HCT116 (cell line): ENCODE measurements at regions not wholly inside any gene's neighbourhood (a gene's known extent, or its start where the extent isn't known, plus 50 kb on each side); places are given as distances from the start of the nearest gene placed in this dataset.

ENCODE experiments used
- ATAC-seq: fragments of 200-7000 bp; cut with Tn5 transposase; 2 replicates; pipeline ENCODE4 v1.9.1; 2020; ENCODE audit warnings: mild to moderate bottlenecking, moderate library complexity
- BruUV-seq: library from RNA; stranded (reverse); fragments of 400-500 nt; replicated peaks from 2 replicates; lab custom pipeline; 2021; lab: Mats Ljungman, UMichigan
- CTCF ChIA-PET: fragments of 300-600 bp; sonication (Branson Sonifier 250); formaldehyde crosslinking; loops from one replicate; lab custom pipeline; 2021; ENCODE audit warnings: antibody characterized with exemption; lab: Charles Lee
- POLR2A ChIA-PET: fragments of 300-600, 350-600 bp; sonication (Branson Sonifier 250); formaldehyde crosslinking; loops from one replicate; lab custom pipeline; 2021; ENCODE audit warnings: antibody characterized with exemption; lab: Charles Lee
- RAD21 ChIA-PET, 2 experiments: fragments of 300-600 bp; sonication (Branson Sonifier 250); formaldehyde crosslinking; loops; one replicate each; lab custom pipeline; 2023; ENCODE audit warnings: low total read pairs in 2 of 2; ENCODE audit not compliant: uncharacterized antibody in 2 of 2, unreplicated experiment in 2 of 2, low non-redundant PET in 1 of 2; lab: Charles Lee
- DNase-seq: peaks from one replicate; pipeline ENCODE4 v3.0.0-alpha.2; 2010; ENCODE audit warnings: low read depth, low spot score
- H2AFZ ChIP-seq: fragments of 200-600 bp; shearing (Covaris generic), sonication (generic); 2 replicates; pipeline ENCODE4 v1.6.1; 2017; ENCODE audit warnings: low read depth, mixed run types, mixed read lengths, antibody characterized with exemption, low read length; ENCODE audit not compliant: poor library complexity, severe bottlenecking
- H3K27ac ChIP-seq: 2 replicates; pipeline ENCODE4 v1.5.1; 2012; ENCODE audit warnings: low read depth, low read length
- H3K27me3 ChIP-seq: fragments of 200-600 bp; sonication (generic); 2 replicates; pipeline ENCODE4 v1.6.1; 2016; ENCODE audit warnings: mixed run types, low read length, mixed read lengths; ENCODE audit not compliant: insufficient read depth
- H3K36me3 ChIP-seq, 2 experiments: fragments of 200-500 bp in 1 of 2; fragments of 200-600 bp in 1 of 2; sonication (Bioruptor generic) in 1 of 2; sonication (generic) in 1 of 2; 2 replicates each; pipeline versions ENCODE4 v1.5.1 to v1.6.1; 2014 to 2016; ENCODE audit warnings: low read length in 2 of 2, inconsistent platforms in 1 of 2, mixed read lengths in 1 of 2, mixed run types in 1 of 2; ENCODE audit not compliant: insufficient read depth in 2 of 2, control insufficient read depth in 1 of 2
- H3K4me1 ChIP-seq, 2 experiments: fragments of 200-600 bp in 1 of 2; sonication (generic) in 1 of 2; 2 replicates each; pipeline versions ENCODE4 v1.5.1 to v1.6.1; 2012 to 2017; ENCODE audit warnings: low read length in 2 of 2, inconsistent platforms in 1 of 2, mild to moderate bottlenecking in 1 of 2, mixed read lengths in 1 of 2, mixed run types in 1 of 2, moderate library complexity in 1 of 2; ENCODE audit not compliant: insufficient read depth in 2 of 2, control insufficient read depth in 1 of 2
- H3K4me2 ChIP-seq: fragments of 200-600 bp; sonication (generic); 2 replicates; pipeline ENCODE4 v1.6.1; 2017; ENCODE audit warnings: mixed run types, low read length, mixed read lengths
- H3K4me3 ChIP-seq, 2 experiments: fragments of 200-600 bp in 1 of 2; sonication (generic) in 1 of 2; replicated peaks in 1 of 2; 2 replicates each; pipeline ENCODE4 v1.5.1; 2011 to 2016; ENCODE audit warnings: low read length in 2 of 2, control low read depth in 1 of 2, low read depth in 1 of 2, mild to moderate bottlenecking in 1 of 2, mixed read lengths in 1 of 2, mixed run types in 1 of 2
- H3K79me2 ChIP-seq: fragments of 200-600 bp; sonication (generic); 2 replicates; pipeline ENCODE4 v1.6.1; 2017; ENCODE audit warnings: mild to moderate bottlenecking, mixed run types, low read length, moderate library complexity, mixed read lengths; ENCODE audit not compliant: insufficient read depth
- H3K9ac ChIP-seq: fragments of 200-600 bp; sonication (generic); 2 replicates; pipeline ENCODE4 v1.6.1; 2016; ENCODE audit warnings: low read length, mixed read lengths
- H3K9me2 ChIP-seq: fragments of 200-600 bp; sonication (generic), shearing (Covaris generic); 2 replicates; pipeline ENCODE4 v1.6.1; 2017; ENCODE audit warnings: mixed run types, mild to moderate bottlenecking, moderate library complexity; ENCODE audit not compliant: insufficient read depth
- H3K9me3 ChIP-seq, 2 experiments: fragments of 200-500 bp in 1 of 2; fragments of 200-600 bp in 1 of 2; sonication (Bioruptor generic) in 1 of 2; sonication (generic) in 1 of 2; 2 replicates each; pipeline ENCODE4 v1.6.1; 2014 to 2017; ENCODE audit warnings: low read length in 2 of 2, mixed read lengths in 2 of 2, inconsistent platforms in 1 of 2, low read depth in 1 of 2, mild to moderate bottlenecking in 1 of 2, mixed run types in 1 of 2, moderate library complexity in 1 of 2; ENCODE audit not compliant: control insufficient read depth in 1 of 2, insufficient read depth in 1 of 2
- H4K20me1 ChIP-seq: fragments of 200-600 bp; sonication (generic), shearing (Covaris generic); 2 replicates; pipeline ENCODE4 v1.6.1; 2017; ENCODE audit warnings: mixed run types, mild to moderate bottlenecking, moderate library complexity; ENCODE audit not compliant: insufficient read depth
- CTCF ChIP-seq, 3 experiments: fragments of 200-600 bp in 1 of 3; sonication (generic) in 1 of 3; IDR thresholded peaks in 2 of 3; conservative IDR thresholded peaks in 1 of 3; 2 replicates each; pipeline ENCODE4 v1.5.1; 2012 to 2017; ENCODE audit warnings: low read depth in 2 of 3, low read length in 2 of 3, antibody characterized with exemption in 1 of 3, borderline replicate concordance in 1 of 3, control low read depth in 1 of 3, mild to moderate bottlenecking in 1 of 3, mixed read lengths in 1 of 3, mixed run types in 1 of 3, moderate library complexity in 1 of 3; ENCODE audit not compliant: insufficient read depth in 1 of 3
- EZH2phosphoT487 ChIP-seq: fragments of 200-600 bp; IDR thresholded peaks from 2 replicates; pipeline ENCODE4 v1.6.1; 2018; ENCODE audit warnings: antibody characterized with exemption, borderline replicate concordance
- FOSL1 ChIP-seq: IDR thresholded peaks from 2 replicates; pipeline ENCODE4 v1.6.1; 2012; ENCODE audit warnings: low read depth
- JUND ChIP-seq: IDR thresholded peaks from 2 replicates; pipeline ENCODE4 v1.6.1; 2012
- MAX ChIP-seq: IDR thresholded peaks from 2 replicates; pipeline ENCODE4 v1.6.1; 2012
- RAD21 ChIP-seq: IDR thresholded peaks from 2 replicates; pipeline ENCODE4 v1.6.1; 2012; ENCODE audit warnings: low read depth, mild to moderate bottlenecking
- REST ChIP-seq: IDR thresholded peaks from 2 replicates; pipeline ENCODE4 v1.6.1; 2012; ENCODE audit warnings: low read depth
- SIN3A ChIP-seq: IDR thresholded peaks from 2 replicates; pipeline ENCODE4 v1.6.1; 2012; ENCODE audit warnings: low read depth
- SRF ChIP-seq: IDR thresholded peaks from 2 replicates; pipeline ENCODE4 v1.6.1; 2012; ENCODE audit warnings: low read depth
- TCF7L2 ChIP-seq: IDR thresholded peaks from 2 replicates; pipeline ENCODE4 v1.7.0; 2011; ENCODE audit warnings: borderline replicate concordance, inconsistent platforms; ENCODE audit not compliant: insufficient read depth, insufficient read length; ENCODE audit errors: extremely low read depth
- ZFX ChIP-seq: fragments of 450-650 bp; IDR thresholded peaks from 2 replicates; pipeline ENCODE4 v1.6.1; 2017
- ZNF274 ChIP-seq: fragments of 200-500 bp; sonication (Bioruptor generic); IDR thresholded peaks from 2 replicates; pipeline ENCODE4 v1.6.1; 2014; ENCODE audit warnings: mild to moderate bottlenecking, low read depth, low read length, inconsistent platforms
- intact Hi-C: fragments of 100-400 bp; cut with micrococcal nuclease; formaldehyde crosslinking; loops from 2 replicates; pipeline ENCODE4 v1.10.0; 2022

GRCh38 chr6:11404081-11404480, 133.5 kb upstream of the TMEM170B start:
- Histone ChIP-seq H3K27ac (no peak overlapping the region), H3K9me2 (no peaks in the 10 kb centered on the region), H4K20me1 (no peaks in the 10 kb centered on the region)
- ATAC-seq, result no peak
- CTCF ChIA-PET, result no interaction called here
- no peak for DNase-seq
- TF ChIP-seq RAD21 (no peak), TCF7L2 (no peak), EZH2phosphoT487 (no peak), MAX (no peak), SRF (no peak), JUND (no peak), ZFX (no peak), CTCF (IDR thresholded peaks at IDR 0.05 in 2 of 3, conservative IDR thresholded peaks at IDR 0.05 in 1 of 3; ENCODE audit: borderline replicate concordance in 1 of 3, insufficient read depth in 1 of 3, low read depth in 2 of 3, low read length in 2 of 3) (no peak), ZNF274 (no peak), SIN3A (no peak), REST (no peak), FOSL1 (no peak)
- TF ChIP-seq, all 23 proteins: peak for 0
- BruUV-seq, result no TSS peak
- no peak overlapping the region for H3K9ac ChIP-seq
- ChIA-PET RAD21 (no interaction called here), POLR2A (no interaction called here)
- intact Hi-C loops, result no loop called here
- no peak overlapping the region for H2AFZ ChIP-seq
- H3K4me3 ChIP-seq, result no peak overlapping the region
- H3K4me2 ChIP-seq, result no peak overlapping the region
- no peaks in the 10 kb centered on the region for H3K4me1 ChIP-seq
- H3K36me3 ChIP-seq, result no peaks in the 10 kb centered on the region
- H3K79me2 ChIP-seq, result no peaks in the 10 kb centered on the region
- H3K9me3 ChIP-seq, result no peaks in the 10 kb centered on the region
- H3K27me3 ChIP-seq, result no peaks in the 10 kb centered on the region
